ENCODE measurements at regions not wholly inside any gene's neighbourhood (a gene's known extent, or its start where the extent isn't known, plus 50 kb on each side); places are given as distances from the start of the nearest gene placed in this dataset.
"Not testable (repeated sequence)": the region's sequence is repeated elsewhere in the genome, so short reads cannot be mapped to it uniquely, and the experiment has no call there.

GRCh38 chr12:127043731-127044130 is 1223.2 kb upstream of the TMEM132C start:
- DNase-seq (ENCODE audit: low spot score), result no peak
- Histone ChIP-seq H3K27me3 (replicated peaks; ENCODE audit: insufficient read depth) (no peaks in the 10 kb centered on the region), H3K36me3 (no peaks in the 10 kb centered on the region), H3K4me3 (no peak overlapping the region), H3K9me3 (no peaks in the 10 kb centered on the region), H3K4me1 (replicated peaks) (no peaks in the 10 kb centered on the region), H3K27ac (no peak overlapping the region)
- 62% methylated on average over 3 of the region's 3 CpGs for WGBS
- intact Hi-C loops (cut with DNase I), result no loop called here
- TF ChIP-seq POLR2AphosphoS5 (IDR thresholded peaks at IDR 0.05) (no peak), POLR2A (IDR thresholded peaks at IDR 0.05) (no peak)
- TF ChIP-seq, protein P1, sequence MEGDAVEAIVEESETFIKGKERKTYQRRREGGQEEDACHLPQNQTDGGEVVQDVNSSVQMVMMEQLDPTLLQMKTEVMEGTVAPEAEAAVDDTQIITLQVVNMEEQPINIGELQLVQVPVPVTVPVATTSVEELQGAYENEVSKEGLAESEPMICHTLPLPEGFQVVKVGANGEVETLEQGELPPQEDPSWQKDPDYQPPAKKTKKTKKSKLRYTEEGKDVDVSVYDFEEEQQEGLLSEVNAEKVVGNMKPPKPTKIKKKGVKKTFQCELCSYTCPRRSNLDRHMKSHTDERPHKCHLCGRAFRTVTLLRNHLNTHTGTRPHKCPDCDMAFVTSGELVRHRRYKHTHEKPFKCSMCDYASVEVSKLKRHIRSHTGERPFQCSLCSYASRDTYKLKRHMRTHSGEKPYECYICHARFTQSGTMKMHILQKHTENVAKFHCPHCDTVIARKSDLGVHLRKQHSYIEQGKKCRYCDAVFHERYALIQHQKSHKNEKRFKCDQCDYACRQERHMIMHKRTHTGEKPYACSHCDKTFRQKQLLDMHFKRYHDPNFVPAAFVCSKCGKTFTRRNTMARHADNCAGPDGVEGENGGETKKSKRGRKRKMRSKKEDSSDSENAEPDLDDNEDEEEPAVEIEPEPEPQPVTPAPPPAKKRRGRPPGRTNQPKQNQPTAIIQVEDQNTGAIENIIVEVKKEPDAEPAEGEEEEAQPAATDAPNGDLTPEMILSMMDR (IDR thresholded peaks at IDR 0.05), result no peak

DNA sequence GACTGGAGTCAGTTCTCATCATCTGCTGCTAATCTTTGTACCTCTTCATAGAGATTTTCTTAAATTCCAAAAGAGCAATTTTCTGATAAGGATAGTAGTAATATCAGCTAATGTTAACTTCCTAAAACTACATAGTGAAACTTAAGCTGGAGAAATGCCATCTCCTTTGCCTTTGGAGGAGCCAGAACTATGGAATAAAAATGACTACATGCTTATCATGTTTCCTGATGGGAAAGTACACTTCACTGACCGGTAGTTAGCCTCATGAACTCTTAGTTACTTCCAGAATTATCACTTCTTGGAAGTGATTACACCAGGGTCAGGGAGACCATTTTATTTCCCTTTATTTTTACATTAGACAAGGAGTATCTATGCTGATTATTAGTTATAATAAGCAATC is 1222.1 kb upstream of the TMEM132C start:
- no peaks in the 10 kb centered on the region for H3K4me1 ChIP-seq (replicated peaks)
- no peak overlapping the region for H3K27ac ChIP-seq
- 64% methylated on average over 1 of the region's 1 CpG for WGBS
- DNase-seq (ENCODE audit: low spot score), result no peak
- TF ChIP-seq POLR2AphosphoS5 (IDR thresholded peaks at IDR 0.05), result no peak
- TF ChIP-seq, protein P1 (IDR thresholded peaks at IDR 0.05), result no peak
- TF ChIP-seq POLR2A (IDR thresholded peaks at IDR 0.05), result no peak
- H3K36me3 ChIP-seq, result no peaks in the 10 kb centered on the region
- H3K9me3 ChIP-seq, result no peaks in the 10 kb centered on the region
- no peaks in the 10 kb centered on the region for H3K27me3 ChIP-seq (replicated peaks; ENCODE audit: insufficient read depth)
- H3K4me3 ChIP-seq, result no peak overlapping the region
- intact Hi-C loops (cut with DNase I), result no loop called here

DNA sequence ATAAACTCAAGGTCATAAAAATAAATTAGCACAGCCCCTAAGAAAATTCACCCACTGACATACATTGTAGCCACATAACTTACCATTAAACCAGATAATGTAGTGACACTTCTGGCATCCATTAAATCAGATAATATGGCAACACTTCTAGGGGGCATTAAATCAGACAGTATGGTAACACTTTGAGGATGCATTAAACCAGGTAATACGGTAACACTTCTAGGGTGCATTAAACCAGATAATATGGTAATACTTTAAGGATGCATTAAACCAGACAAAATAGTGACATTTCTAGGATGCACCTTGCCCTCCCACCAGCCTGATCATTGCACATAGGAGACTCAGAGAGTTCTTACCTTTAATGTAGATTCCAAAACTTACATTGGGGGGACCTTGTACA is 1220.5 kb upstream of the TMEM132C start:
- H3K36me3 ChIP-seq, result no peaks in the 10 kb centered on the region
- TF ChIP-seq POLR2A (IDR thresholded peaks at IDR 0.05) (no peak), POLR2AphosphoS5 (IDR thresholded peaks at IDR 0.05) (no peak)
- TF ChIP-seq, protein P1 (IDR thresholded peaks at IDR 0.05), result no peak
- no peak overlapping the region for H3K27ac ChIP-seq
- no peak for DNase-seq (ENCODE audit: low spot score)
- WGBS, result 75% methylated on average over 1 of the region's 1 CpG
- no peaks in the 10 kb centered on the region for H3K4me1 ChIP-seq (replicated peaks)
- H3K9me3 ChIP-seq, result no peaks in the 10 kb centered on the region
- no peak overlapping the region for H3K4me3 ChIP-seq
- no peaks in the 10 kb centered on the region for H3K27me3 ChIP-seq (replicated peaks; ENCODE audit: insufficient read depth)
- intact Hi-C loops (cut with DNase I), result no loop called here

DNA sequence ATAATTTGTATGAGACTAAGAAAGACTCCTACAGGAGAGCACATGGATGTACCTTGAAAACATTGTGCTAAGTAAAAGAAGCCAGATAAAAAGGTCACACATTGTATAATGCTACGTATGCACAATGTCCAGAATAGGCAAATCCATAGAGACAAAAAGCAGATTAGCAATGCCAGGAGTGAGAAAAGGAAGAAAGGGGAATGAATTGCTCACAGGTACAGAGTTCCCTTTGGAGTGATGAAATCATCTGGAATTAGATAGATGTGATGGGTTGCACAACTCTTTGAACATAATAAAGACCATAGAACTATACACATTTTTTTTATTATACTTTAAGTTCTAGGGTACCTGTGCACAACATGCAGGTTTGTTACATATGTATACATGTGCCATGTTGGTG is 1218.9 kb upstream of the TMEM132C start:
- intact Hi-C loops (cut with DNase I), result no loop called here
- WGBS, result 90% methylated on average over 1 of the region's 1 CpG
- TF ChIP-seq, protein P1 (IDR thresholded peaks at IDR 0.05), result no peak
- TF ChIP-seq POLR2A (IDR thresholded peaks at IDR 0.05) (no peak), POLR2AphosphoS5 (IDR thresholded peaks at IDR 0.05) (no peak)

GRCh38 chr12:127048525-127048924 is 1218.4 kb upstream of the TMEM132C start:
- H3K27ac ChIP-seq; H3K36me3 ChIP-seq; intact Hi-C loops (cut with DNase I); H3K4me3 ChIP-seq; H3K4me1 ChIP-seq (replicated peaks); DNase-seq (ENCODE audit: low spot score); H3K9me3 ChIP-seq; H3K27me3 ChIP-seq (replicated peaks; ENCODE audit: insufficient read depth): not testable (repeated sequence)
- 92% methylated on average over 6 of the region's 6 CpGs for WGBS

More for the DNA sequence above, 1218.9 kb upstream of the TMEM132C start:
- DNase-seq (ENCODE audit: low spot score), result no peak
- Histone ChIP-seq H3K36me3 (no peaks in the 10 kb centered on the region), H3K9me3 (no peaks in the 10 kb centered on the region), H3K27me3 (replicated peaks; ENCODE audit: insufficient read depth) (no peaks in the 10 kb centered on the region), H3K4me3 (no peak overlapping the region), H3K4me1 (replicated peaks) (no peaks in the 10 kb centered on the region), H3K27ac (no peak overlapping the region)

Measured in prostate gland (tissue), 2 donors.